IMR-90 (cell line): ENCODE measurements at regions not wholly inside any gene's neighbourhood (a gene's known extent, or its start where the extent isn't known, plus 50 kb on each side); places are given as distances from the start of the nearest gene placed in this dataset.

ENCODE experiments used
- ATAC-seq: fragments of 200-7000 bp; cut with Tn5 transposase; 2 replicates; pipeline ENCODE4 v1.9.1; 2020; ENCODE audit warnings: low read depth, mild to moderate bottlenecking, moderate library complexity
- BruUV-seq: library from RNA; stranded (reverse); fragments of 400-500 nt; replicated peaks from 2 replicates; lab custom pipeline; 2021; lab: Mats Ljungman, UMichigan
- CTCF ChIA-PET: fragments of 300-600 bp; formaldehyde crosslinking; extraction: SDS; loops from one replicate; lab custom pipeline; 2021; ENCODE audit warnings: antibody characterized with exemption; lab: Yijun Ruan, JAX
- POLR2A ChIA-PET: fragments of 300-600 bp; sonication (Branson Sonifier 250); formaldehyde crosslinking; loops from one replicate; lab custom pipeline; 2022; ENCODE audit warnings: antibody characterized with exemption; ENCODE audit not compliant: unreplicated experiment; lab: Charles Lee
- DNase-seq: peaks from one replicate; pipeline ENCODE4 v3.0.0; 2013
- H2AFZ ChIP-seq: replicated peaks from 2 replicates; pipeline ENCODE3; 2013; ENCODE audit warnings: low read length, mild to moderate bottlenecking; ENCODE audit not compliant: poor library complexity
- H2AK5ac ChIP-seq: 2 replicates; pipeline ENCODE4 v1.6.1; 2013; ENCODE audit warnings: low read depth, low read length, inconsistent platforms
- H2AK9ac ChIP-seq: replicated peaks from 2 replicates; pipeline ENCODE3; 2013; ENCODE audit warnings: mild to moderate bottlenecking, low read depth, low read length, moderate library complexity; ENCODE audit not compliant: poor library complexity
- H2BK120ac ChIP-seq: 2 replicates; pipeline ENCODE4 v1.6.1; 2013; ENCODE audit warnings: low read depth, low read length, inconsistent platforms
- H2BK15ac ChIP-seq: 3 replicates; pipeline ENCODE4 v1.6.1; 2013; ENCODE audit warnings: low read depth, low read length, inconsistent platforms
- H2BK20ac ChIP-seq: 2 replicates; pipeline ENCODE4 v1.6.1; 2013; ENCODE audit warnings: low read depth, mild to moderate bottlenecking, inconsistent platforms, low read length, moderate library complexity
- H2BK5ac ChIP-seq: 2 replicates; pipeline ENCODE4 v1.6.1; 2013; ENCODE audit warnings: mild to moderate bottlenecking, low read depth, low read length, inconsistent platforms; ENCODE audit not compliant: poor library complexity, severe bottlenecking
- H3K14ac ChIP-seq: replicated peaks from 2 replicates; pipeline ENCODE4 v1.6.1; 2013; ENCODE audit warnings: low read depth, low read length, inconsistent platforms
- H3K18ac ChIP-seq: 2 replicates; pipeline ENCODE4 v1.6.1; 2013; ENCODE audit warnings: low read depth, low read length, control low read depth
- H3K23ac ChIP-seq: 2 replicates; pipeline ENCODE4 v1.6.1; 2013; ENCODE audit warnings: low read depth, low read length, inconsistent platforms
- H3K27ac ChIP-seq: 2 replicates; pipeline ENCODE4 v1.5.1; 2013; ENCODE audit warnings: mild to moderate bottlenecking, control low read depth, low read length; ENCODE audit not compliant: insufficient read depth
- H3K27me3 ChIP-seq: 2 replicates; pipeline ENCODE4 v1.6.1; 2013; ENCODE audit warnings: low read length; ENCODE audit not compliant: control insufficient read depth, insufficient read depth
- H3K36me3 ChIP-seq: 2 replicates; pipeline ENCODE4 v1.6.1; 2013; ENCODE audit warnings: low read length, mixed read lengths; ENCODE audit not compliant: control insufficient read depth, insufficient read depth
- H3K4ac ChIP-seq: 2 replicates; pipeline ENCODE4 v1.6.1; 2013; ENCODE audit warnings: low read depth, low read length, inconsistent platforms
- H3K4me1 ChIP-seq: 2 replicates; pipeline ENCODE4 v1.6.1; 2013; ENCODE audit warnings: low read length, mixed read lengths; ENCODE audit not compliant: control insufficient read depth, insufficient read depth
- H3K4me2 ChIP-seq: 2 replicates; pipeline ENCODE4 v1.6.1; 2013; ENCODE audit warnings: low read depth, mild to moderate bottlenecking, control low read depth, low read length, moderate library complexity
- H3K4me3 ChIP-seq: 2 replicates; pipeline ENCODE4 v1.5.1; 2013; ENCODE audit warnings: low read depth, mild to moderate bottlenecking, control low read depth, low read length, moderate library complexity; ENCODE audit not compliant: insufficient read depth
- H3K56ac ChIP-seq: 2 replicates; pipeline ENCODE4 v1.6.1; 2013; ENCODE audit warnings: low read length, inconsistent platforms; ENCODE audit not compliant: insufficient read depth; ENCODE audit errors: extremely low read depth
- H3K79me1 ChIP-seq, 2 experiments: 2 replicates each; pipeline ENCODE4 v1.6.1; 2013; ENCODE audit warnings: low read length in 2 of 2, inconsistent platforms in 1 of 2, low read depth in 1 of 2
- H3K9ac ChIP-seq: 2 replicates; pipeline ENCODE4 v1.6.1; 2013; ENCODE audit warnings: low read depth, low read length, control low read depth
- H3K9me1 ChIP-seq: 2 replicates; pipeline ENCODE4 v1.6.1; 2013; ENCODE audit warnings: low read length, inconsistent platforms; ENCODE audit not compliant: insufficient read depth
- H3K9me3 ChIP-seq: 2 replicates; pipeline ENCODE4 v1.6.1; 2013; ENCODE audit warnings: low read length; ENCODE audit not compliant: control insufficient read depth, insufficient read depth
- H4K20me1 ChIP-seq: 2 replicates; pipeline ENCODE4 v1.6.1; 2013; ENCODE audit warnings: low read length, inconsistent platforms; ENCODE audit not compliant: insufficient read depth
- H4K5ac ChIP-seq: 2 replicates; pipeline ENCODE4 v1.6.1; 2013; ENCODE audit warnings: mild to moderate bottlenecking, low read depth, low read length, control low read depth
- H4K8ac ChIP-seq, 2 experiments: 2 replicates each; pipeline ENCODE4 v1.6.1; 2013; ENCODE audit warnings: low read depth in 2 of 2, low read length in 2 of 2, control low read depth in 1 of 2, inconsistent platforms in 1 of 2
- H4K91ac ChIP-seq: 2 replicates; pipeline ENCODE4 v1.6.1; 2013; ENCODE audit warnings: low read depth, low read length, inconsistent platforms; ENCODE audit not compliant: insufficient read depth
- BHLHE40 ChIP-seq: fragments of 150-350 bp; IDR thresholded peaks from 2 replicates; pipeline ENCODE4 v1.6.1; 2016; ENCODE audit warnings: mild to moderate bottlenecking, low read depth, low read length
- CEBPB ChIP-seq: IDR thresholded peaks from 2 replicates; pipeline ENCODE4 v1.6.1; 2012; ENCODE audit warnings: low read depth, low read length, improper control_type of control experiment
- CHD1 ChIP-seq: IDR thresholded peaks from 2 replicates; pipeline ENCODE4 v1.6.1; 2012; ENCODE audit warnings: low read depth, low read length, improper control_type of control experiment
- FOS ChIP-seq: fragments of 150-350 bp; IDR thresholded peaks from 2 replicates; pipeline ENCODE4 v1.6.1; 2016; ENCODE audit warnings: low read depth, low read length
- MAFK ChIP-seq: IDR thresholded peaks from 2 replicates; pipeline ENCODE4 v1.6.1; 2012; ENCODE audit warnings: low read depth, low read length, improper control_type of control experiment
- MAZ ChIP-seq: IDR thresholded peaks from 2 replicates; pipeline ENCODE4 v1.6.1; 2012; ENCODE audit warnings: low read depth, mild to moderate bottlenecking, low read length, improper control_type of control experiment, moderate library complexity, borderline replicate concordance
- MXI1 ChIP-seq: IDR thresholded peaks from 2 replicates; pipeline ENCODE4 v1.6.1; 2012; ENCODE audit warnings: low read depth, mild to moderate bottlenecking, low read length, moderate library complexity, borderline replicate concordance
- NFE2L2 ChIP-seq: fragments of 150-350 bp; IDR thresholded peaks from 2 replicates; pipeline ENCODE4 v1.6.1; 2016; ENCODE audit warnings: low read depth, mild to moderate bottlenecking, low read length
- POLR2A ChIP-seq: IDR thresholded peaks from 2 replicates; pipeline ENCODE4 v1.6.1; 2012; ENCODE audit warnings: mild to moderate bottlenecking, low read depth, low read length
- RAD21 ChIP-seq: IDR thresholded peaks from 2 replicates; pipeline ENCODE4 v1.6.1; 2012; ENCODE audit warnings: low read length, improper control_type of control experiment
- RCOR1 ChIP-seq: IDR thresholded peaks from 2 replicates; pipeline ENCODE4 v1.6.1; 2012; ENCODE audit warnings: mild to moderate bottlenecking, low read length, improper control_type of control experiment; ENCODE audit not compliant: insufficient replicate concordance
- RFX5 ChIP-seq: IDR thresholded peaks from 2 replicates; pipeline ENCODE4 v1.8.0; 2012; ENCODE audit warnings: low read depth, mild to moderate bottlenecking, low read length, moderate library complexity
- SMC3 ChIP-seq: fragments of 150-350 bp; IDR thresholded peaks from 2 replicates; pipeline ENCODE4 v1.6.1; 2016; ENCODE audit warnings: low read depth, mild to moderate bottlenecking, antibody characterized with exemption, low read length, moderate library complexity
- dilution Hi-C: fragments of 300-500 bp; cut with HindIII; formaldehyde crosslinking; loops from one replicate; pipeline ENCODE4 v1.14.3; 2018; ENCODE audit warnings: low sequenced_read_pairs; ENCODE audit not compliant: unreplicated experiment
- in situ Hi-C: fragments of 300-500 bp; cut with MboI; formaldehyde crosslinking; loops from 3 replicates; pipeline ENCODE4 v1.14.3; 2019; ENCODE audit warnings: low sequenced_read_pairs, inconsistent platforms, mixed read lengths
- intact Hi-C: fragments of 100-400 bp; cut with micrococcal nuclease; formaldehyde crosslinking; loops from 2 replicates; pipeline ENCODE4 v1.10.0; 2022
- TF ChIP-seq, protein P1 (sequence below): conservative IDR thresholded peaks from 2 replicates; pipeline ENCODE4 v1.5.1; 2012; ENCODE audit warnings: mild to moderate bottlenecking, low read depth, low read length, improper control_type of control experiment
- TF ChIP-seq, protein P2 (sequence below): fragments of 150-350 bp; IDR thresholded peaks from 2 replicates; pipeline ENCODE4 v1.6.1; 2016; ENCODE audit warnings: low read depth, mild to moderate bottlenecking, low read length, moderate library complexity, borderline replicate concordance
- TF ChIP-seq, protein P3 (sequence below): fragments of 150-350 bp; IDR thresholded peaks from 2 replicates; pipeline ENCODE4 v1.6.1; 2017; ENCODE audit warnings: mild to moderate bottlenecking, antibody characterized with exemption, low read length, low read depth

DNA sequence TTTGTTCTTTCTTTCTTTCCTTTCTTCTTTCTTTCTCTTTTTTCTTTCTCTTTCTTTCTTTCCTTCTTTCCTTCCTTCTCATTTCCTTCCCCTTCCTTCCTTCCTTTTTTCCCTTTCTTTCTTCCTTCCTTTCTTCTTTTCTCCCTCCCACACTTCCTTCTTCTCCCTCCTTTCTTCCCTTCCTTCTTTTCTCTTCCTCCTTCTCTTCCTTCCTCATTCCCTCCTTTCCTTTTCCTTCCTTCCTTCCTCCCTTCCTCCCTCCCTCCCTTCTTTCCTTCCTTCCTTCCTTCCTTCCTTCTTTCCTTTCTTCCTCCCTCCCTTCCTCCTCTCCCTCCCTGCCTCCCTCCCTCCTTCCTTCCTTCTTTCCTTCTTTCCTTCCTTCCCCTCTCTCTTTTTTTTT, 755.7 kb upstream of the GRM7 start:
- BruUV-seq: no TSS peak
- dilution Hi-C loops (no loop called here), intact Hi-C loops (no loop called here), in situ Hi-C loops (no loop called here)
- Histone ChIP-seq H3K27me3 (no peaks in the 10 kb centered on the region), H2BK20ac (no peak overlapping the region), H4K91ac (no peak overlapping the region), H4K5ac (no peak overlapping the region), H2BK15ac (no peak overlapping the region), H2BK120ac (no peak overlapping the region), H3K4me1 (no peaks in the 10 kb centered on the region), H3K23ac (no peak overlapping the region), H3K9ac (no peak overlapping the region), H3K4me3 (no peak overlapping the region), H4K20me1 (no peaks in the 10 kb centered on the region), H3K36me3 (no peaks in the 10 kb centered on the region), H2BK5ac (no peak overlapping the region), H2AFZ (no peak overlapping the region), H3K14ac (no peak overlapping the region), H3K56ac (no peak overlapping the region), H2AK9ac (no peak overlapping the region), H3K27ac (no peak overlapping the region), H3K4ac (no peak overlapping the region), H3K79me1 (no peaks in the 10 kb centered on the region), H2AK5ac (no peak overlapping the region), H3K9me1 (no peaks in the 10 kb centered on the region), H3K9me3 (no peaks in the 10 kb centered on the region; the same call in 1 of the 2 replicates), H4K8ac (no peak overlapping the region), H3K18ac (no peak overlapping the region), H3K4me2 (no peak overlapping the region)
- DNase-seq (no peak), ATAC-seq (no peak)
- TF ChIP-seq RFX5 (no peak), FOS (no peak), NFE2L2 (no peak), SMC3 (no peak), RCOR1 (no peak), POLR2A (no peak), CEBPB (no peak), MAFK (no peak), MXI1 (no peak), CHD1 (no peak), BHLHE40 (no peak), MAZ (no peak), RAD21 (no peak)
- TF ChIP-seq, protein P1, sequence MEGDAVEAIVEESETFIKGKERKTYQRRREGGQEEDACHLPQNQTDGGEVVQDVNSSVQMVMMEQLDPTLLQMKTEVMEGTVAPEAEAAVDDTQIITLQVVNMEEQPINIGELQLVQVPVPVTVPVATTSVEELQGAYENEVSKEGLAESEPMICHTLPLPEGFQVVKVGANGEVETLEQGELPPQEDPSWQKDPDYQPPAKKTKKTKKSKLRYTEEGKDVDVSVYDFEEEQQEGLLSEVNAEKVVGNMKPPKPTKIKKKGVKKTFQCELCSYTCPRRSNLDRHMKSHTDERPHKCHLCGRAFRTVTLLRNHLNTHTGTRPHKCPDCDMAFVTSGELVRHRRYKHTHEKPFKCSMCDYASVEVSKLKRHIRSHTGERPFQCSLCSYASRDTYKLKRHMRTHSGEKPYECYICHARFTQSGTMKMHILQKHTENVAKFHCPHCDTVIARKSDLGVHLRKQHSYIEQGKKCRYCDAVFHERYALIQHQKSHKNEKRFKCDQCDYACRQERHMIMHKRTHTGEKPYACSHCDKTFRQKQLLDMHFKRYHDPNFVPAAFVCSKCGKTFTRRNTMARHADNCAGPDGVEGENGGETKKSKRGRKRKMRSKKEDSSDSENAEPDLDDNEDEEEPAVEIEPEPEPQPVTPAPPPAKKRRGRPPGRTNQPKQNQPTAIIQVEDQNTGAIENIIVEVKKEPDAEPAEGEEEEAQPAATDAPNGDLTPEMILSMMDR: no peak
- TF ChIP-seq, protein P2, sequence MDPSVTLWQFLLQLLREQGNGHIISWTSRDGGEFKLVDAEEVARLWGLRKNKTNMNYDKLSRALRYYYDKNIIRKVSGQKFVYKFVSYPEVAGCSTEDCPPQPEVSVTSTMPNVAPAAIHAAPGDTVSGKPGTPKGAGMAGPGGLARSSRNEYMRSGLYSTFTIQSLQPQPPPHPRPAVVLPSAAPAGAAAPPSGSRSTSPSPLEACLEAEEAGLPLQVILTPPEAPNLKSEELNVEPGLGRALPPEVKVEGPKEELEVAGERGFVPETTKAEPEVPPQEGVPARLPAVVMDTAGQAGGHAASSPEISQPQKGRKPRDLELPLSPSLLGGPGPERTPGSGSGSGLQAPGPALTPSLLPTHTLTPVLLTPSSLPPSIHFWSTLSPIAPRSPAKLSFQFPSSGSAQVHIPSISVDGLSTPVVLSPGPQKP: no peak
- TF ChIP-seq, protein P3, sequence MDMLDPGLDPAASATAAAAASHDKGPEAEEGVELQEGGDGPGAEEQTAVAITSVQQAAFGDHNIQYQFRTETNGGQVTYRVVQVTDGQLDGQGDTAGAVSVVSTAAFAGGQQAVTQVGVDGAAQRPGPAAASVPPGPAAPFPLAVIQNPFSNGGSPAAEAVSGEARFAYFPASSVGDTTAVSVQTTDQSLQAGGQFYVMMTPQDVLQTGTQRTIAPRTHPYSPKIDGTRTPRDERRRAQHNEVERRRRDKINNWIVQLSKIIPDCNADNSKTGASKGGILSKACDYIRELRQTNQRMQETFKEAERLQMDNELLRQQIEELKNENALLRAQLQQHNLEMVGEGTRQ: no peak
- CTCF ChIA-PET: no interaction called here
- POLR2A ChIA-PET: no interaction called here
